CD4-positive, alpha-beta T cell treated with Interferon alpha-2 for 1 hour (primary cell): ENCODE measurements at regions not wholly inside any gene's neighbourhood (a gene's known extent, or its start where the extent isn't known, plus 50 kb on each side); places are given as distances from the start of the nearest gene placed in this dataset.
A peak's percentile ranks its signal among the peaks of the same experiment; 100 is the strongest.

Source experiments
- DNase-seq, 2 donors: peaks; one replicate each; pipeline ENCODE4 v3.0.0-alpha.2; 2020 to 2022

- no peak for DNase-seq
These were observed 74.9 kb downstream of the MIAT start for GRCh38 chr22:26732284-26732683.

GRCh38 chr22:26734339-26735018 lies 77.1 kb downstream of the MIAT start:
- DNase-seq, result no peak

GRCh38 chr22:26735019-26735409 lies 77.6 kb downstream of the MIAT start:
- DNase-seq, result no peak

GRCh38 chr22:26737262-26737661 lies 79.9 kb downstream of the MIAT start:
- DNase-seq, result no peak

- DNase-seq, result no peak
These were observed 82.9 kb downstream of the MIAT start for GRCh38 chr22:26740253-26740652.

- no peak for DNase-seq
These were observed 85.8 kb downstream of the MIAT start for GRCh38 chr22:26743149-26743548.

GRCh38 chr22:26744892-26745808 lies 87.8 kb downstream of the MIAT start:
- no peak for DNase-seq

GRCh38 chr22:26746311-26746710 lies 88.9 kb downstream of the MIAT start:
- no peak for DNase-seq

- no peak for DNase-seq
These were observed 91.5 kb downstream of the MIAT start for GRCh38 chr22:26748845-26749244.

- no peak for DNase-seq
These were observed 93.8 kb downstream of the MIAT start for GRCh38 chr22:26751217-26751616.

- DNase-seq, result no peak
These were observed 95.9 kb downstream of the MIAT start for GRCh38 chr22:26753125-26753862.

- DNase-seq, result peak; percentile 10 to 15
These were observed 99.4 kb downstream of the MIAT start for GRCh38 chr22:26756675-26757293.

- no peak for DNase-seq
These were observed 100.1 kb downstream of the MIAT start for GRCh38 chr22:26757496-26757895.

GRCh38 chr22:26762503-26763472 lies 105.4 kb downstream of the MIAT start:
- DNase-seq, result no peak

- no peak for DNase-seq
These were observed 106.4 kb downstream of the MIAT start for GRCh38 chr22:26763633-26764361.

GRCh38 chr22:26766510-26767350 lies 109.3 kb downstream of the MIAT start:
- DNase-seq, result no peak

GRCh38 chr22:26767351-26768155 lies 110.2 kb downstream of the MIAT start:
- DNase-seq, result no peak

- DNase-seq, result no peak
These were observed 110.7 kb downstream of the MIAT start for GRCh38 chr22:26768156-26768515.

GRCh38 chr22:26768952-26769351 lies 111.6 kb downstream of the MIAT start:
- no peak for DNase-seq
